GM21447 (cell line): ENCODE measurements at regions not wholly inside any gene's neighbourhood (a gene's known extent, or its start where the extent isn't known, plus 50 kb on each side); places are given as distances from the start of the nearest gene placed in this dataset.

Experiments
- ATAC-seq: cut with Tn5 transposase; IDR thresholded peaks from one replicate; pipeline ENCODE4 v1.9.1; 2021; ENCODE audit not compliant: unreplicated experiment

- ATAC-seq = no peak
Observed at GRCh38 chr2:136376798-136377211, 258.9 kb upstream of the CXCR4 start.

- no peak for ATAC-seq
Observed at GRCh38 chr2:136376211-136376610, 258.3 kb upstream of the CXCR4 start.

GRCh38 chr2:136375017-136375901, 257.3 kb upstream of the CXCR4 start:
- peak; percentile 52 for ATAC-seq

DNA sequence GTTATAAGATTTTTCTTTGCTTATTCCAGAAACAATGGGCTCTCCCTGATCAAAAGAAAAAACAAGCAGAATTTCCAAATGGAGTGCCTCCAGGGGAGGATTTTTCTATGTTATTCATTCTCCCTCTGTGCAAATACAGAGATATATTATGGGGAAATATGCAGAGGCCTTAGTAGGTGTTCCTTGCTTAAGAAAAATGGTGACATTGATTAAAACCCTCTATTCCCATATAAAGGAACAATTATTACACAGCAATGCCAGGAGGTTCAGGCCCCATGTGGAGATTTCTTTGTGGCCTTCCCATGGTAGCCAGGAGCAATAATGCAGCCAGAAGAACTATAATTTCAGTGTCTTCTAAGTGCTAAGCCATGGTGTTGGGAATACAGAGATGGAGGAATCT, 255.9 kb upstream of the CXCR4 start:
- ATAC-seq = no peak

- ATAC-seq = no peak
Observed at GRCh38 chr2:136373029-136373428, 255.1 kb upstream of the CXCR4 start.

GRCh38 chr2:136363900-136364299, 246.0 kb upstream of the CXCR4 start:
- ATAC-seq = no peak

- no peak for ATAC-seq
Observed at GRCh38 chr2:136363470-136363869, 245.5 kb upstream of the CXCR4 start.

DNA sequence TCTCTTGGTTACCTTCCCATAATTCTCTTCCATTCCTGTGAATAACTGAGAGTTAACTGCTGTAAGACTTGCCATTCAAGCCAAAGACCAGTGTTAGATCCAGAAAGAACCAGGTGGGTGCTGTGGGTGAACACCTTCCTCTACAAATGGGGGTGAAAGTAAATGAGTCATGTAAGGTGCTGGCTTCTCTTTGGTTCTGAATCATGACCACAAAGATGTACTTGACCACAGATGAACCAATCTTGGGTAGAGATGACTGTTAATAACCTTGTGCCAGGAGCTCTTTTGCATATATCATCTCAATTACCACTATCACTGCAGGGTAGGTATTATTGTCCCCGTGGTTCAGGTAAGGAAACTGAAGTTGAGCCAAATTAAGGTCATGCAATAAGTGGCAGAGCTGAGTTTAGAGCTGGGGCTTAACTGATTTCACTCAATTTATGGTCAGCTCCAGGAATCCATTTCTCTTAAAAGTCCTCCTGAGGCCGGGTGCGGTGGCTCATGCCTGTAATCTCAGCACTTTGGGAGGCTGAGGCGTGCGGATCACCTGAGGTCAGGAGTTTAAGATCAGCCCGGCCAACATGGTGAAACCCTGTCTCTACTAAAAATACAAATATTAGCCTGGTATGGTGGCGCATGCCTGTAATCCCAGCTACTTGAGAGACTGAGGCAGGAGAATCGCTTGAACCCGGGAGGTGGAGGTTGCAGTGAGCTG, 244.9 kb upstream of the CXCR4 start:
- ATAC-seq = peak; percentile 96

DNA sequence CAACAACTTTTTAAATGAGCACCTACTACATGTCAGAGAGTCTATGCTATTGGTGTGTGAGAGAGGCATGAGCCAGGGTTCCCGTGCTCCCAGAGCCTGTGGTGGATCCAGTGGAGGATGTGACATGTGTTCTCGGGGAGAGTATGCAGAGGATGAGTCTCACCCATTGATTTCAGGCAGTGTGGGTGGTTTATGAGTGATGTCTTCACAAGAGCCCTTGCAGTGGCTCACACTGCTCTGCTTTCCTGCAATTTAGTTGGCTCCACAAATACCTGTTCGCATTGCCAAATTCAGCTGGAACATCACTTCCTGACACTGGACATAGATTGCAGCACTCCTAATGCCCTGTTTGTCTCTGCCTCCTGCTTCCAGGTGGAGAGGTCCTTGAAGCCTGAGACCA, 243.6 kb upstream of the CXCR4 start:
- ATAC-seq = no peak

- no peak for ATAC-seq
Observed at GRCh38 chr2:136360790-136361189, 242.8 kb upstream of the CXCR4 start.

DNA sequence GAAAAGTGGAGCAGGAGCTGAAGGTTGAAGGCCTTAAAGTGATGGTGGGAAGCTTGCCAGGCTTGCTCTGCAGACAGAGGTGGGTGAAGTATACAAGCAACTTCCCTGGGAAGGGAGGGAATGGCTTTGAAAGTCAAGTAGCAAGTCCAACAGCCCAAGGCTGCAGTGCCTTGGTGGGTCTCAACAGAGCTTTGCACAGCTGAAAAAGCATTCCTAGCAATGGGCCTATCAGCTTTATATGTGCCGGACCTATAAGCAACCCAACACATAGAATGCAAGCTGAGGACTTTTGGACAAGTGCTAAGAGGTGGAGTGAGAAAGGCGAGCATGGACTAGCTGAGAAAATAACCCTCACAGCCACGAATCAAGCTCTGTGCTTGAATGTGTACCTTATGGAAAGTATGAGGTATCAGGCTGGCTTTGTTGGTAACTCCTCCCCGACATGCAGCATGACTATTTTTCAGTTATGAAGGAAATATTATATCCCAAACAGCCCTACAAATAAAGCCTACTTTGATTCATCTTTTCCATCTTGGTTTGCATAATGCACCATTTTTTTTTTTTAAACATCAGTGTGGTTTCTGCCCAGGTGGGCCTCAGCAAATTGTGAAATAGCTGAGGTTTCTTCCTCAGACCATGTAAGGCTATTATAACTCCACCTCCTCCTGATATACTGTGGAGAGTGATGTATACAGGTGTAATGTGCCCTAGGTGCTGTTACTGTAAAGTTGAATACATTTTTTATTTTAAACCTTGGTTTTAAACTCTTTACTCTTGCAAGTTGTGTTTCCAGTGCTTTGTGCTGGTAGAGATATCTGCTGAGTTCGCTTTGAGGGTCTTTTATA, 241.4 kb upstream of the CXCR4 start:
- no peak for ATAC-seq

DNA sequence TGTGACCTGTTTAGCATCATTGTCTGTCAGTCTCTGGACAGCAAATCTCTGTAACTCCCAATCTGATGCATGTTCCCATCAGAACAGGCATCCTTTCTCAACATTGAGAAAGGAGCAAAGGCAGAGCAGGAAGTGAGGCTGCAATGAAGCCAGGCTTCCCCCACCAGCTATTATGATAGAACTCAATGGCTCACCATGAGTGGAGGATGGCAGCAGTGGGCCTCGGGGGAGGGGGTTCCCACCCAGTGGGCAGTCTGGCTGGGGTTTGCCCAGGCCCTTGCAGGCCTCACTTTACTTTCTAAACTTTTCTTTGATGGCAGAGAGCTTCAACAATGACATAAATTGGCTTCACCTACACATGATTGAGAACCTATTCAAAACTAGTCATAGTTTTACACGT, 240.6 kb upstream of the CXCR4 start:
- no peak for ATAC-seq

GRCh38 chr2:136357007-136357380, 239.0 kb upstream of the CXCR4 start:
- no peak for ATAC-seq

DNA sequence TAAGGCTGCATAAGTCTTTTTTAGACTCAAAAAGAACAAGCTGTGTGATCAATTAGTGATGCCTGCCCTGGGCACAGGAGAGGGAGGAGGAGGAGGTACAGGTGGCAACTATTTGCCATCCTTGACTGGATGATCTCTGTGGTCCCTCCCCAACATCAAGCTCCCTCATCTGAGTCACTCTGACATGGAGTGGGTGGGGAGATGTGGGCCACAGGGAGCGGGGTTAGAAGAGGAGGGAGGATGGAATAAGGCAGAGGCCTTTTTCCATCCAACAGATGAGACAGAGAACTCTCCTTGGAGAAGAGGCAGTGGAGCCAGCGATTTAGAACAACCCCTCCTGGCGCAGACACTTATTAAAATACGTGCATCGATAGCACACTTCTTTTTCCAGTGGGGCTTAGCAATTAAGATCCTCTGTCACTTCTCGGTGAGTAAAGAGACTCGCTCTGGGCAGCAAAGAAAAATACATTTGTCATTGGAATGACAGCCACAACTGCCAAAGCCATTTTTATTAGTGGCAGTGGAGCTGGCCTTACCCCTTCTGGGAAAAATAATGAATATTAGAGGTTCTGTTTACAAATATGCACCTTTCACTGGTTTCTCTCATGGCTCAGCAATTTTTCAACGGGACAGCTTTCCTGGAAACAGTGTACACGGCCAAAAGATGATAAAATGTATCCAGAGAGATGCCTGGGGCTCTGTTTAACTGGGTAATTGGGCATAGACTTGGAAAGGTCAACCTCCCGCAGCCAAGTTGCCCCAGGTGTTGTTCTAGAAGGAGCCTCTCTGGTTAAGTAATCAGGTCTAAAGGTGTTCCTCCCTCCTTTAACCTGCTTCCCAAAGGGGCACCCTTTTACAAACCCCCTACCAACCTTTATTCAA, 238.4 kb upstream of the CXCR4 start:
- no peak for ATAC-seq

DNA sequence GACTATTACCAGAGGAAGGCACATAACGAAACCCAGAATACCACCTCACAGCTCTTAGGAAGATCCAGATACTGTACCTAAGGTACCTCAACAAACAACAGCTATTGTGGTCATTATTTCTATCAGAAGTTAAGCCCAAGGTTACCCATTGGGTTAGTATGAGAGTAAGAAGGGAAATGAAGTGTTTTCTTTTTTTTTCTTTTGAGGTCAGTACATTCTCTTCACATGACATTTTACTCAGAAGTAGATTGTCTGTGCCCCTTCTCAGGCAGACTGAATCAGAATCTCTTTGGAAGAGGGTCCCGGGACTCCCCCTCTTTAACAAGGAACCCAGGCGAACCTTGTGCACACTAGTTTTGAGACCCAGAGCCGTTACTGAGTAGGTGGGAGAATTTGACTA, 233.7 kb upstream of the CXCR4 start:
- no peak for ATAC-seq

GRCh38 chr2:136347981-136348380, 230.0 kb upstream of the CXCR4 start:
- no peak for ATAC-seq

DNA sequence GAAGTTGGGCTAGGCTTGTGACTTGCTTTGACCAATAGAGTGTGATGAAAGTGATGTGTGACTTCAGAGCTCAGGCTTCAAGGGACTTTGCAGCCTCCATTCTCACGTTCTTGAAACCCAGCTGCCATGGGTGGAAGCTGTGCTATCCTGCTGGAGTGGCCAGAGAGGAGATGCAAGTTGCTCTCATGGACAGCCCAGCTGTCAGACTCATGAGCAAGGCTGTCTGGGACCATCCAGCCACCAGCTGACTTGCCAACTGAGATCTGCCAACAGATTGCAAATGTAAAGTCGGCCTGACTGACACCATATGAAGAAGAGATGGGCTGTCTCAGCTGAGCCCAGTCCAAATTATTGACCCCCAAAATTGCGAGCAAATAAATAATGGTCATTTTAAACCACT, 226.4 kb upstream of the CXCR4 start:
- ATAC-seq = no peak

DNA sequence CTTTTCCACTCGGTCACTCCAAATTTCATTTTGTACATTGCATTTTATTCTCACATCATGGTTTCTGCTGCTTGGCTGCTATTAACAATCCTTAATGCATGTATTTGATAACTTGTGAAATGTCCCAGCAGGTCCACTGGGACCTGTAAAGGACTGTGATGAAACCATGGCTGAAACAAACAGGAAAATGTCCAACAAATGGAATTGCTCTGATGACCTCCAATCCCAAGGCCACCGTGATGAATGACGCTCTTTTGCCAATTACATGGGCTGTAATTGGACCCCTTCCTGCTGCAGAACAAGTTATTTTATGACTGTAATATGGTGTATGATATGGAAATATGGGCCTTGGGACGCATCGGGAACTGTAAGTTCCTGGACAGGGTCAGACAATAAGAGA, 224.2 kb upstream of the CXCR4 start:
- ATAC-seq = no peak

GRCh38 chr2:136334967-136335366, 217.0 kb upstream of the CXCR4 start:
- no peak for ATAC-seq

- ATAC-seq = no peak
Observed at GRCh38 chr2:136332436-136333095, 214.6 kb upstream of the CXCR4 start.
